ENCODE measurements at regions not wholly inside any gene's neighbourhood (a gene's known extent, or its start where the extent isn't known, plus 50 kb on each side); places are given as distances from the start of the nearest gene placed in this dataset.

- DNase-seq (ENCODE audit: low spot score), result no peak
Observed at GRCh38 chr18:78894033-78894305, 85.6 kb upstream of the SALL3 start.

GRCh38 chr18:78895207-78896001 lies 84.2 kb upstream of the SALL3 start:
- DNase-seq (ENCODE audit: low spot score), result no peak

- DNase-seq (ENCODE audit: low spot score), result no peak
Observed at GRCh38 chr18:78896111-78896905, 83.3 kb upstream of the SALL3 start.

- DNase-seq (ENCODE audit: low spot score), result no peak
Observed at GRCh38 chr18:78898066-78898465, 81.6 kb upstream of the SALL3 start.

GRCh38 chr18:78898635-78899034 lies 81.0 kb upstream of the SALL3 start:
- DNase-seq (ENCODE audit: low spot score), result no peak

GRCh38 chr18:78899241-78899640 lies 80.4 kb upstream of the SALL3 start:
- no peak for DNase-seq (ENCODE audit: low spot score)

- DNase-seq (ENCODE audit: low spot score), result no peak
Observed at GRCh38 chr18:78900938-78901909, 78.4 kb upstream of the SALL3 start.

- no peak for DNase-seq (ENCODE audit: low spot score)
Observed at GRCh38 chr18:78901923-78902794, 77.5 kb upstream of the SALL3 start.

- no peak for DNase-seq (ENCODE audit: low spot score)
Observed at GRCh38 chr18:78902795-78903435, 76.7 kb upstream of the SALL3 start.

- no peak for DNase-seq (ENCODE audit: low spot score)
Observed at GRCh38 chr18:78903436-78904178, 76.0 kb upstream of the SALL3 start.

GRCh38 chr18:78904179-78904531 lies 75.5 kb upstream of the SALL3 start:
- no peak for DNase-seq (ENCODE audit: low spot score)

GRCh38 chr18:78905334-78905733 lies 74.3 kb upstream of the SALL3 start:
- no peak for DNase-seq (ENCODE audit: low spot score)

- no peak for DNase-seq (ENCODE audit: low spot score)
Observed at GRCh38 chr18:78906066-78906465, 73.6 kb upstream of the SALL3 start.

- no peak for DNase-seq (ENCODE audit: low spot score)
Observed at GRCh38 chr18:78908462-78909260, 71.0 kb upstream of the SALL3 start.

GRCh38 chr18:78911751-78912283 lies 67.8 kb upstream of the SALL3 start:
- DNase-seq (ENCODE audit: low spot score), result no peak

GRCh38 chr18:78912336-78912735 lies 67.3 kb upstream of the SALL3 start:
- DNase-seq (ENCODE audit: low spot score), result no peak

- no peak for DNase-seq (ENCODE audit: low spot score)
Observed at GRCh38 chr18:78912844-78913243, 66.8 kb upstream of the SALL3 start.

GRCh38 chr18:78913395-78913794 lies 66.2 kb upstream of the SALL3 start:
- DNase-seq (ENCODE audit: low spot score), result no peak

GRCh38 chr18:78913830-78914231 lies 65.8 kb upstream of the SALL3 start:
- DNase-seq (ENCODE audit: low spot score), result no peak

Data from umbilical cord (tissue), 1 donor.